GM19455 (cell line): ENCODE measurements at regions not wholly inside any gene's neighbourhood (a gene's known extent, or its start where the extent isn't known, plus 50 kb on each side); places are given as distances from the start of the nearest gene placed in this dataset.
A peak's percentile ranks its signal among the peaks of the same experiment; 100 is the strongest.
"Not testable (repeated sequence)": the region's sequence is repeated elsewhere in the genome, so short reads cannot be mapped to it uniquely, and the experiment has no call there.

Experiments
- ATAC-seq: cut with Tn5 transposase; IDR thresholded peaks from one replicate; pipeline ENCODE4 v1.9.1; 2021; ENCODE audit not compliant: unreplicated experiment

DNA sequence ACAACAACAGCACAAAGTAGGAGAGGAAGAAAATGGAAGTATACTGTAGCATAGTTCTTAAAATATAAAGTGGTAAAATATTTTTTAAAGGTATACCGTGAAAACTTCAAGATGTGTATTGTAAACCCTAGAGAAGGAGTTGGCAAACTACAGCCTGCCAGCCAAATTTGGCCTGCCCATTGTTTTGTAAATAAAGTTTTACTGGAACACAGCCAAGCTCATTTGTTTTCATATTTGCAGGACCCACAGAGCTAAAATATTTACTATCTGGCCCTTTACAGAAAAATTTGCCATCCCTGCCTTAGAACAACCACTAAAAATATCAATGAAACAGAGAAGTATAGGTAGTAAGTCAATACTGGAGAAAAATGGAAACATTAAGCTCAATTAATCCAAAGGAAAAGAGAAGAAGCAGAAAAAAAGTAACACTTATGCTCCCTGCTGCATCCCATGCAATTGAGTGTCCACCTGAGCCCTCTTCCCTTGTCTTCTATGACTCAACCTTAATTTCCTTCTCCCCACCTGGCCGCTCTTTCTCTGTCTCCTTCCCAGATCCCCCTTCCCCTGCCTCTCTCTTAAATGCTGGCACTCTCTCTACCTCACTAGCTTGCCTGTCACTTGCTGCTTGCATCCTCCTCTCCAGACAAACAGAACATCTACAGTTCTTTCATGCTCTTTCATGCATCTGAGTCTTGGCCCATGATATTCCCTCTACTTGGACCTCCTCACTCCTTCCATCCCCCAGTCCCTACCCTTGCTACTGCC lies 50.6 kb upstream of the FER start:
- no peak for ATAC-seq

DNA sequence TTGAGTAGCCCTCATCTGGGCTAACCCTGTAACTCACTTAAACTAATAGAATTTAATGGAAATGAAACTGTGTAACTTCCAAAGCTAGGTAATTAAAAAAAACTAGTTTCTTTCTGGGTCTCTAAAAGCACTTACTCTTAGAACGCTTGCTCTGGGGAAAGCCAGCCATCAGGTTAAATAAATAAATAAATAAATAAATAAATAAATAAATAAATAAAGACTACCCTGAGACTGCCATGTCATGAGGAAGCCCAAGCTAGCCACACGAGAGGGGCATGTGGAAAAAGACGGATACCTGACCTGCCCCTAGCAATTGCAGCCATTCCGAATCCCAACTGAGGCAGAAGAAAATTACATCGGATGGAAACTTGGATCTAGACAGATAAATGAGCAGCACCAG lies 51.3 kb upstream of the FER start:
- ATAC-seq: no peak

DNA sequence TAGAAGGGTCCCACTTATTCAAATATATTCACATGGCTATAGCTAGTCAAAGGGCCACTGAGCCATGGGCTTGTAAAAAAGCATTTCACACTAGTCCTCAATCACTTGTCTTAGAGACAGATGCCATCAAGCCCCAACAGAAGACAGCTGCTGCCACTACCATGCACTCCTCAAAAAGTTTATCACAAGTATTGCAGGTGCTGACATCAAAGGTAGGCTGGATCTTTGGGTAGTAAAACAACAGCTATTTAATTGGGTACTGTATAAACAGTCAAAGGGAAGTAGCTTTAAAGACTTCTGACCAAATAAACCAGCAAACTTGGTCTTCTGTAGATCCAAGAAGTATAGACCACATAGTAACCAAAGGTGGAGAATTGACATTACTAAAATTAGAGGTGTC lies 59.2 kb upstream of the FER start:
- ATAC-seq: no peak

DNA sequence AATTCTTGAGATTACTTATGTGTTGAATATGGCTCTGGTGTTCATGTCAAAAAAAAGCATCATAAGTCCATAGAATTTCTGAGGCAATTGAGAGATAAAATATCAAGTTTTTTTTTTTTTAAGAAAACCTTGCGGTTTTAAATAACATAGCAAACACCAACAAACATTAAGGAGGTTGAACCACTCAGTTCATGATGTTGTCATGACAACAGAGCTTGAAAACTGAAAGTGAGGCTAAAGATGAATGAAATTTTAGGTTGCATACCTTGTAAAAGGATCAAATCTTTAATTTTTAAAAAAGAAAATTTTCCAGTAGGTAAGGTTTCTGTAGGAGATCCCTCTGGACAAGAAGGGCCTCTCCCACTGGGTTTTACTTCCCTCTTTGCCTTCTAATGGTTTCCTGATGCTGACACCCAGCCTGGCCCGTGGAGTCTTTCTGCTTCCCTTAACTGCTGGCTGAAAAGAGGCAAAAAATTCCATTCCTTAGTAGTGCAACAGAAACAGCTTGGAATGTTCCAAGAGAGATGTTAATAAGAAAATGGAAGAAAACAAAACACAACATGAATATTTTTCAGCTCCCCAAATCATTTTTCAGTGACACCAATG lies 60.0 kb upstream of the FER start:
- ATAC-seq: no peak

DNA sequence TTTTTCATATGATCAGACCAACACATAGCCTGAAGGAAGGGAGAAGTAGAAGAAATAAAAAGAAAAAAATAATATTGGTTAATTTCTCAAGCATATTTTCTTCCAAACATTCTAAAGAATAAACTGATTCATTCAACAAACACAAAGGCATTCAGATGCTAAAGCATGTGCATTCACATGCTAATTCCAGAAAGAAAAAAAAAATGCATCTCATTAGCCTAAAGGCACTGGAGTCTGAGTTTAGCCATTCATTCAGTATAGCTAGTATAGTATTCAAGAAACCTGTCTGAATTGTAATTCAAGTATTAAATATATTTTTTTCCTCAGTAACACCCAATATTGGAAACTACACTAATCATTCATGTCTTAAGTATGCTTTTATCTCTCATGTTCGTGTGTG lies 61.0 kb upstream of the FER start:
- ATAC-seq: no peak

DNA sequence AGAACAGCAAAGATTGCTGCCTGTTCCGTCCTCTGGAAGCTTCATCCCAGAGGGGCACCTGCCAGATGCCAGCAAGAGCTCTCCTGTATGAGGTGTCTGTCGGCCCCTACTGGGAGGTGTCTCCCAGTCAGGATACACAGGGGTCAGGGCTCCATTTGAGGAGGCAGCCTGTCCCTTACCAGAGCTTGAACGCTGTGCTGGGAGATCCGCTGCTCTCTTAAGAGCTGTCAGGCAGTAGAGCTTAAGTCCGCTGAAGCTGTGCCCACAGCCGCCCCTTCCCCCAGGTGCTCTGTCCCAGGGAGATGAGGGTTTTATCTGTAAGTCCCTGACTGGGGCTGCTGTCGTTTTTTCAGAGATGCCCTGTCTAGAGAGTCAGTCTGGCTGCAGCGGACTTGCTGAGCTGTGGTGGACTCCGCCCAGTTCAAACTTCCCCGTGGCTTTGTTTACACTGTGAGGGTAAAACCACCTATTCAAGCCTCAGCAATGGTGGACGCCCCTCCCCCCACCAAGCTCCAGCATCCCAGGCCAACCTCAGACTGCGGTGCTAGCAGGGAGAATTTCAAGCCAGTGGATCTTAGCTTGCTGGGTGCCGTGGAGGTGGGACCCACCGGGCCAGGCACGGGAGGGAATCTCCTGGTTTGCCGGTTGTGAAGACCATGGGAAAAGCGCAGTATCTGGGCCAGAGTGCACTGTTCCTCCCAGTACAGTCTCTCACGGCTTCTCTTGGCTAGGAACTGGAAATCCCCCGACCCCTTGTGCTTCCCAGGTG lies 62.1 kb upstream of the FER start:
- not testable (repeated sequence) for ATAC-seq

DNA sequence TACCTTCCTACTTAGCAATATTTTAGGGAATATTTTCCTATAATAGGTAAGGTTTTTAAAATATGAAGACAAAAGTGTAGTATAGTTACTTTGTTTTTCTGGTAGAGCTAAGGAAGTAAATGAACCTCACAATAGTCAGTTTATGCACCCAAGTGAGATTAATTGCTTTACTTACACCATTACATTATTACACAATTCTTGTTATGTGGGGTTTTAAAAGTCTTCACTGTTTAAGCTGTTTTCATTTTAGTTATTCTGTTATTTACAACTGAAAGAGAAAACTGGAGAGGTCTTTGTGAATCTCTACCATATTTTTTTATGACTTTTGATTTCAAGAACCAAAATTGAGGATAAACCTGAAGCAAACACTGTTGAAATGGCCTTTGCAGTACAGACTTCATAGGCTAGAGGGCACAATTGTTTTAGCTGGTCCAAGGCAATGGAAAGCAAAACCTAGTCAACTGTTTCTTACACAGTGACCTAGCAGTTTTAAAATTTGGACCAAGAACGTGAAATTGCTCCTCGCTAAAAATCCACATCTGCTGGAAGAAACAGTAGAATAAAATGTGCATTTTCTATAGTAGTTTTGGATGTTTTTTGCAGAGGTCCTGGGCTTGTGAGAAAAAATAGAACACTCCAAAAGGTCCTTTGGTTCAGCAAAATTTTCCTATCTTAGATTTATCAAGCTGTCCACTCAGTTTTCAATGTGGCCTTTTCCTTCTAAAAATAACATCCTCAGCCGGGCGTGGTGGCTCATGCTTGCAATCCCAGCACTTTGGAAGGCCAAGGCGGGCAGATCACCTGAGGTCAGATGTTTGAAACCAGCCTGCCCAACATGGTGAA lies 66.4 kb upstream of the FER start:
- peak; percentile 97 for ATAC-seq

DNA sequence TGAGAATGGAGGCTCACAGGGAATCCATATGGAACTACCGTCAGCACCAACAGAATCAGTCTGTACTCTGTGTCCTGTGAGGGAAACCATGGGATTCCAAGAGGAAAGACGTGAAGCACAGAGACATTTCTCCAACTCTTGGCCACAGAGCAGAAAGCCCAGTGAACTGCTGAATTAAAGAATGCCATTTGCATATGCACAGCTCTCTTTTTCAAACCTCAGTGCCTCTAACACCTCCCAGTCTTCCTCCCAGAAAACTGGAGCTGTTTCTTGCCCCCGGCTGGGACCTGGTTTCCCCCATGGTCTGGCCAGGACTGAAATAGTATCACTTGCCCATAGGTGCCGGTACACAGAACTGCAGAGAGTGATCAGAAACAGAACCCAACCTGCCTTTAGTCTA lies 69.6 kb upstream of the FER start:
- ATAC-seq: no peak

DNA sequence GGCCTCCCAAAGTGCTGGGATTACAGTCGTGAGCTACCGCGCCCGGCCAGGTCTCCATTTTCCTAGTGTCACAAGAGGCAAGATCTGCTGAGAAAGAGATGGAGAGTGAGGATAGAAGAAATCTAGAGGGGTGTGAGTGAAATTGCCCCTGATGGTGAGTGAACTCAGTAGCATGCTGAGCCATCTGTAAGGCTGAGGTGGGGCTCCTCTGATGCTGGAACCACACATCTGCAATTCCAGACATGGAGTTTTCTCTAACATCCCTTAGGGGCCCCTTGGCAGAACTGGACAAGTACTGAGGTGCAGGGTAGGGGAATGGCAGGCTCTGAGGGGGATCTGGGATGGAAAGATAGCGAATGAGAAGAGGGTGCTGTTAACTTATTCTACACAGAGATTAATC lies 72.0 kb upstream of the FER start:
- no peak for ATAC-seq

DNA sequence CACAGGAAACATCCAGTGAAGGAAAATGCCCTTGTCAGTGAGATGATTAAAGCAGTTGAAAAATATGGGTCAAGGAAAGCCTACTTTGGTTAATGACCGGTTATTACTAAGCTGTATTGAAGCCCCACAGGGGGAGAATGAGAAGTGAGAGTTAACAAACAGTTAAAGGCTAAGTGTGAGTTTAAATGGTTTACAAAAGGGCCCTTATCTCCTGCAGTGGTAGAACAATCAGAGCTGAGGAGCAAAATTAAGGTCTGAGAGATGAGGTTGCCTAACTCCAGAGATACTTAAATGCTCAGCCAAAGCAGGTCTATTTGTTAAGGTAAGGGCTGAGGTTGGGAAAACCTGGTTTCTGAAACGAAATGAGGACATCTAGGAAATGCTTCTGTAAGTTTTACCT lies 75.1 kb upstream of the FER start:
- no peak for ATAC-seq

DNA sequence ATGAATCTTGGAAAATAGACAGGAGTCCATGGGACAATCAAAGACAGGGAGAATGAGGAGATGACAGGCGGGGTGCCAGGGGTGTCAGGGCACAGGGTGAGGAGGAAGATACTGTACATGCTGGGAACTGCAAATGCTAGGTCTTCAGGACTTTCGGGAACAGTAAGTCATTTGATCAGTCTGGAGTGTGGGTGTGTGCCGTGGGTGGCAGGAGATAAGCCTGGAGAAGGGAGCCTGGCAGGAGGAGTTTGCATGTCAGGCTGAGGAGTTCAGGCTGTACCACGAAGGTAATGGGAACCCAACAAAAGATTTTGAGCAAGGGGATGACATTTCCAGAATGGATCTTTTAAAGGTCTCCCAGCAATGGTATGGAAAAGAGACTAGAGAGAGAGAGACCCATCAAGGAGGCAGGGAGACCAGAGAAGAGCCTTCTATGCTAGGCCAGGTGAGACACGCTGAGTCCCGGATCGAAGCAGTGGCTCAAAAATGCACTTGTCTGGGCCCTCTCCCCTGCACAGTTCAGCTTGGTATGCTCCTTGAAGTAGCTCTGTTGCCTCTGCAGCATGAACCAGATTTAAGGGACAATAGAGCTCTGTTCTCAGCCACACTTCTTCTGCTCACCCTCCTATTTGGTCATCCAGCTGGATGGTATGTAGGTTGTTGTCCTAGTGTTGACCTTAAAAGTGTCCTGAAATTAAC lies 77.0 kb upstream of the FER start:
- no peak for ATAC-seq

DNA sequence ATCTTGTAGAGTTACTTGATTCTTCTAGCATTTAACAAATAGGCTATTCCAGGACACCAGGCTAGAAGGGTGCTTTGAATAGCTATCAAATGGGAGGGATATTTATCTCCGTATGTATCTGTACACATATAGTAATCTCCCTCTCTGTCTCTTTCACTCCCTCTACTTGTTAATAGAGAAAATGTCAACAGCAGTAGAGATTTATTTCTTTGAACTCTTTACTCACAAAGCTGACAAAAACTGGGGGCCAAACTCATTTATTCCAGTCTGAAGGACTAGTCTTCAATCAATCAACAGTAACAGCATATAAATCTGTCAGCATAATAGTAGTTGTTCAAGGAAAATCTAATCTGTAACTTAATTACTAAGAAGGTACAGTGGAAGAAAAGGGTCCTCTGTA lies 78.2 kb upstream of the FER start:
- ATAC-seq: no peak

DNA sequence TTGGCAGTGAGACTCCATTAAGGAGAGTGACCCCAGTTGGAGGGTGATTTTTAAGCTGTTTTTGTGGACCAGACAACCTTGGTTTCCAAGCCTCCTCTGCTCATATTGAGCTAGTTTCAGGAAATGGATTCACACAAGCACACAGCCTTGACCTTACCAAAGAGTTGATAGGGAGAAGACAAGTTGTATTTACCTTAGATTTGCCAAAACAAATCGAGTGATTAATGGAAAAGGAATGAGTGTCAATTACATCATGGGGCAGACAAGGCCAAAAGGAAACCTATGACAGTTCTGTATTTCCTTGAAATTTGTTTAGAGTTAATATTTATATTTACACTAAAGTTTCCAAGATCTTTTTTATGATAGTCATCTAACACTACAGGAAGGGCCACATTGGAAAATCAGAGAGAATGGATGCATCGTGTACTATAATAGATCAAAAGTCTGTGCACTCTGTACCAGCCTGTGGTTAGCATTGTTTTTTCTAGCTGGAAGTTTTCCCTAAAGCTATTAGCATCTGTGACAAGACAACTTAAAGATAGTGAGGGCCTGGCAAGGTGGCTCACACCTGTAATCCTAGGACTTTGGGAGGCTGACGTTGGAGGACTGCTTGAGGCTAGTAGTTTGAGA lies 86.0 kb upstream of the FER start:
- no peak for ATAC-seq

DNA sequence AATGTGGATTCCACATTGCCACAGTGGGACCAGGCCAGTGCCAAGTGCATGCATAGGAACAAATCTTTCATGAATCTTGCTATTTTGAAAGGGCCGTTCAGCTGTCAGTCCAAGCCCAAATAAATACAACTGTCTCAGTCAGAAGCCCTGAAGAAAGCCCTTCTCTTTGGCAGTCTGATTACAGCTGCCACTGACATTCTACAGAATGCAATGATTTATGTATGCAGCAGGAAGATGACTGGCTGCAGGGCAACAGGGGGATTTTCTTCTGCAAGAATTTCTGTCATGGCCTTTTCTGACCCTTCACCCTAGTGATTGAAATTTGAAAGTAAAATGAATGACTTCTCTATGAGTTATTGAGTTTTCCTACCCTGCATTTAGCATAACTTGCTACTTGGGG lies 86.7 kb upstream of the FER start:
- ATAC-seq: no peak

DNA sequence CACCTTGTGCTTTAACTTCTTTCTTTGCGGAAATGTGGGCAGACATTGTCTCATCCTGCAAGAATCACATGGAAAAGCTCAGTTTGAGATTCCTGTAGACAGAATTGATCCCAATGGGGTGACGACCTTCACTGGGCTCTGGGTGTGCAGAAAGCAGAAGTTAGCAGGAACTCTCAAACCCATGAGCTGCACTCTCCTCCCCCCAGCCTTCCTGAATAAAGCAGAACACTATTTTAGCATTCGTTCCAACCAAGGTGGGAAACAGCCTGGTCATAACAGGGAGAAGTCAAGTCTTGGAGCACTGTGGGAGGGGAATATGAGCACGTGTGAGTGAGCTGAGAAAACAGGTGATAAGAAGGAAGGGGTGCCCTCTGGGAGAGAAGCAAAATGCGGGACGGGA lies 87.4 kb upstream of the FER start:
- no peak for ATAC-seq

DNA sequence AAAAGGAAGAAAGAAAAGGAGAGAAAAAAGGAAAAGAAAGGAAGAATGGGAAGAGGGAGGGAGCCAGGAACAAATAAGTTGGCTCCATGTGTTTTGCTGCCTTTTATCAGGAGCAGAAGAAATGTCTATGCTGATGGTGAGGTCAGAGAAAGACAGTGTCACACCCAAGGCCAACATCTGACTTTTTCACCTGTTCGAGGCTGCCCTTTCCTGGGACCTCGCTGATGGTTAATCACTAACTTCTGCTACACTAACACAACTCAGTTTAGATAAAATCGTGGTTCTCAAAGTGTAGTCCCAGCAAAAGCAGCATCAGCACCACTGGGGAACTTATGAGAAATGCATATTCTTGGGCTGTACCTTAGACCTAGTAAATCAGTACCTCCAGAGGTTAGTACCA lies 88.2 kb upstream of the FER start:
- ATAC-seq: no peak

DNA sequence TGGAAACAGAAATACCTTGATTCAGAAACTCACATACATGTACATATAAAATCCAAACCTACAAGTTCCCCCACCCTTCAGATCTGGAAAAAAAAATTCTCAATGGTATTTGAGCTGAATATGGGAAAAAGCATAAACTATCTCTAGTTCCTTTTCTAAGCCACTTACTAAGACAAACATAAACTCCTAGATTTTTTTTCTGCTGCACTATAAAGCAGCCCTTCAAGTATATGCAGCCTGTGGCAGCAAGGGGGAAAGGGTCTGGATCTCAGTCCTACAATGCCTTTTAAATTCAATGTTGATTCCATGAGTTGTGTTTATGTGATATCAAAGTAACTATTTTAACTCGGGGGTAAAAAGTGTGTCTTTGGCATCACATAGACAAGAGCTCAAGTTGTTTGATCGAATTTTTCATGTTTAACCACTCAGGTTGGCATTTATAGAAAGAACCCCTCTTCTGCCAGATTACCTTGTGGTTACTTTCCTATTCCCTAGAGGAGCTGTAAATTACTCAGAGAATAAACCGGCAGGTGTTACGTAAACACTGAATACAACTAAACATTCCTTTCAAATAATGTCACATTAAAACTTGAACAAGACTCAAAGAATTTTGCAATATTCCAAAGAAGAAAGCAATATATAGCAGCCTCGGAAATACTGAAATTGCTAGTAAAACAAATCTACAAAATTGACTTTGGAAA lies 91.8 kb upstream of the FER start:
- no peak for ATAC-seq

DNA sequence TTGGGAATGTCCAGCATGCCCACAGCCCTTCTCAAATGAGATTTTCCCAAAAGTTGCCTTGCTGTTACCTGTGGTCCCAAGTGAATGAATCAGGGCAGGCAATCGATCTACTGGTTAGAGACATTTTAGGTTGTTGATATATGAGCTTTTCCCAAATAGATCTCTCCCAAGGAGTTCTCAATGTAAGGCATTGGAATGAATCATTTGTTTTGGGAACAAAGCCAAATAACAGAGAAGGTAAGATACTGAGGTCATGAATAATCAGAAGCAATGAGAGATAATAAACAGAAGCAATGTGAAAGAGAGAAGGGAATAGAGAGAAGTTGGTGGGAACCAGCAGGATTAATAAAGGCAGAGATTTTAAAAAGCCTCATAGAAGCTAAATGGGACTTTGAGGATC lies 93.6 kb upstream of the FER start:
- no peak for ATAC-seq

DNA sequence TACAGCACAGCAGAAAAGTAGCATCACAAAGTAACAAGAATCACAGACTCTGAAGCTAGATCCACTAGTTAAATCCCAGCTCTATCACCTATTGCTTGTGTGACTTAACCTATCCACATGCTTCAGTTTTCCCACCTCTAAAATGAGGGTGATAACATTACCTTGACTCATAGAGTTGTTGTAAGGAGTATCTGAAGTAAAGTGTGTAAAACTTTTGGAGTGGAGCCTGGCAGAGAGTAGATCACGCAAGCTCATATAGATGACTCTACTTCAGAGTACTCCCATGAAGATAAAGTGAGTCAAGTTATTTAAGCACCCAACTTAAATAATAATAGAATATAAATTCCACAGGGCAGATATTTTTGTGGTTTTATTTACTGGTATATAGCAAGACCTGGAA lies 94.5 kb upstream of the FER start:
- no peak for ATAC-seq

DNA sequence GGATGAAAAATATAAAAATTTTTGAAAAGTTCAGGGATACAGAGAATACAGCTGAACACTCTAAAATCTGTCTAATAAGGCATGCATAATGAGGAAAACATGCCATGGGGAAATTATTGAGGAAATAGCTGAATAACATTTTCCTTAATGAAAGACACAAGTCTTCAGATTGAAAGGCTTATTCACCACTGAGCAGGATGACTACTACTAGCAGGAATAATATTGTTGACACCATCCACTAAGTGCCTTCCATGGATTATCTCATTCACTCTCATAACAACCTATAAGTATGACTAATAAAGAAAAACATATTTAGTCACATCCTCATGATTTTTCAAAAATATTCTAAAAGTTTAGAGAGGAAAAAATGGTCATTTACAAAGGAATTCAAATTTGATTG lies 96.7 kb upstream of the FER start:
- ATAC-seq: no peak
